GM23338 (cell line): ENCODE measurements at regions not wholly inside any gene's neighbourhood (a gene's known extent, or its start where the extent isn't known, plus 50 kb on each side); places are given as distances from the start of the nearest gene placed in this dataset.

Source experiments
- ATAC-seq: fragments of 200-7000 bp; cut with Tn5 transposase; 3 replicates; pipeline ENCODE4 v1.9.1; 2020
- DNase-seq: peaks from one replicate; pipeline ENCODE4 v3.0.0-alpha.2; 2015; ENCODE audit warnings: low spot score
- H2AFZ ChIP-seq: fragments of 200-600 bp; sonication (generic); 2 replicates; pipeline ENCODE4 v1.8.0; 2016; ENCODE audit warnings: antibody characterized with exemption, mild to moderate bottlenecking, moderate library complexity
- H3F3A ChIP-seq: fragments of 200-600 bp; sonication (generic); replicated peaks from 2 replicates; pipeline ENCODE4 v1.8.0; 2017; ENCODE audit warnings: antibody characterized with exemption, mixed run types, low read depth
- H3K27ac ChIP-seq: fragments of 200-600 bp; sonication (generic); 2 replicates; pipeline ENCODE4 v1.6.1; 2016; ENCODE audit warnings: low read depth
- H3K27me3 ChIP-seq: fragments of 200-600 bp; sonication (generic); 2 replicates; pipeline ENCODE4 v1.8.0; 2016; ENCODE audit warnings: mild to moderate bottlenecking, mixed run types, moderate library complexity; ENCODE audit not compliant: insufficient read depth
- H3K36me3 ChIP-seq: fragments of 200-600 bp; sonication (generic); 2 replicates; pipeline ENCODE4 v1.8.0; 2016; ENCODE audit warnings: mild to moderate bottlenecking; ENCODE audit not compliant: insufficient read depth
- H3K4me1 ChIP-seq: fragments of 200-600 bp; sonication (generic); 2 replicates; pipeline ENCODE4 v1.8.0; 2016; ENCODE audit warnings: mild to moderate bottlenecking, moderate library complexity; ENCODE audit not compliant: insufficient read depth
- H3K4me2 ChIP-seq: fragments of 200-600 bp; sonication (generic); 2 replicates; pipeline ENCODE4 v1.7.1; 2017; ENCODE audit warnings: mixed run types
- H3K4me3 ChIP-seq: fragments of 200-600 bp; sonication (generic); 2 replicates; pipeline ENCODE4 v1.6.1; 2016; ENCODE audit warnings: mixed run types
- H3K79me2 ChIP-seq: fragments of 200-600 bp; sonication (generic); replicated peaks from 2 replicates; pipeline ENCODE4 v1.8.0; 2017; ENCODE audit warnings: mild to moderate bottlenecking; ENCODE audit not compliant: insufficient read depth
- H3K9me2 ChIP-seq: fragments of 200-600 bp; sonication (generic); 2 replicates; pipeline ENCODE4 v1.8.0; 2017; ENCODE audit not compliant: insufficient read depth
- H4K20me1 ChIP-seq: fragments of 200-600 bp; sonication (generic); replicated peaks from 2 replicates; pipeline ENCODE4 v1.8.0; 2017; ENCODE audit warnings: mild to moderate bottlenecking; ENCODE audit not compliant: insufficient read depth
- H3K27ac Mint-ChIP-seq: 2 replicates; pipeline ENCODE4 v1.8.0; 2020; ENCODE audit warnings: inconsistent platforms, mild to moderate bottlenecking, moderate library complexity, mixed read lengths
- H3K27me3 Mint-ChIP-seq: 3 replicates; pipeline ENCODE4 v1.8.0; 2022; ENCODE audit warnings: low read depth, mild to moderate bottlenecking, moderate library complexity, mixed read lengths, inconsistent platforms; ENCODE audit not compliant: insufficient read depth, poor library complexity
- H3K36me3 Mint-ChIP-seq: 3 replicates; pipeline ENCODE4 v1.8.0; 2021; ENCODE audit warnings: low read depth, mild to moderate bottlenecking, inconsistent platforms, moderate library complexity, mixed read lengths
- H3K4me1 Mint-ChIP-seq: 3 replicates; pipeline ENCODE4 v1.8.0; 2020; ENCODE audit warnings: mild to moderate bottlenecking, inconsistent platforms, mixed read lengths
- H3K4me3 Mint-ChIP-seq: 3 replicates; pipeline ENCODE4 v1.8.0; 2021; ENCODE audit warnings: moderate library complexity, mild to moderate bottlenecking, inconsistent platforms, mixed read lengths
- H3K9me3 Mint-ChIP-seq: 3 replicates; pipeline ENCODE4 v1.8.0; 2020; ENCODE audit warnings: moderate library complexity, mild to moderate bottlenecking, inconsistent platforms, mixed read lengths
- CREB1 ChIP-seq: fragments of 250-450 bp; sonication (Bioruptor Pico); IDR thresholded peaks from 2 replicates; pipeline ENCODE4 v1.5.0; 2020; ENCODE audit warnings: low read depth, mild to moderate bottlenecking, moderate library complexity
- EZH2 ChIP-seq: fragments of 200-600 bp; sonication (generic); IDR thresholded peaks from one replicate; pipeline ENCODE4 v1.8.0; 2017; ENCODE audit warnings: antibody characterized with exemption, mild to moderate bottlenecking, low read depth; ENCODE audit not compliant: unreplicated experiment
- EZH2phosphoT487 ChIP-seq: fragments of 200-600 bp; sonication (generic); IDR thresholded peaks from one replicate; pipeline ENCODE4 v1.8.1; 2018; ENCODE audit warnings: antibody characterized with exemption; ENCODE audit not compliant: unreplicated experiment
- JUNB ChIP-seq: IDR thresholded peaks from one replicate; pipeline ENCODE4 v1.6.1; 2016; ENCODE audit warnings: antibody characterized with exemption; ENCODE audit not compliant: unreplicated experiment
- NANOG ChIP-seq: IDR thresholded peaks from 2 replicates; pipeline ENCODE4 v1.6.1; 2016; ENCODE audit warnings: antibody characterized with exemption, borderline replicate concordance
- POLR2AphosphoS5 ChIP-seq: IDR thresholded peaks from 2 replicates; pipeline ENCODE4 v1.6.1; 2016; ENCODE audit warnings: antibody characterized with exemption, low read depth
- REST ChIP-seq: IDR thresholded peaks from one replicate; pipeline ENCODE4 v1.6.1; 2018; ENCODE audit warnings: antibody characterized with exemption; ENCODE audit not compliant: unreplicated experiment
- ZNF331 ChIP-seq: fragments of 250-450 bp; sonication (Bioruptor Pico); IDR thresholded peaks from 2 replicates; pipeline ENCODE4 v1.5.0; 2020; ENCODE audit warnings: low read depth, mild to moderate bottlenecking, moderate library complexity
- TF ChIP-seq, protein P1 (sequence below), 2 experiments: fragments of 200-600 bp in 1 of 2; sonication (generic) in 1 of 2; conservative IDR thresholded peaks; 2 replicates each; pipeline versions ENCODE4 v1.5.1 to v1.6.1; 2016 to 2017; ENCODE audit warnings: antibody characterized with exemption in 2 of 2, low read depth in 2 of 2, mild to moderate bottlenecking in 2 of 2, moderate library complexity in 1 of 2

DNA sequence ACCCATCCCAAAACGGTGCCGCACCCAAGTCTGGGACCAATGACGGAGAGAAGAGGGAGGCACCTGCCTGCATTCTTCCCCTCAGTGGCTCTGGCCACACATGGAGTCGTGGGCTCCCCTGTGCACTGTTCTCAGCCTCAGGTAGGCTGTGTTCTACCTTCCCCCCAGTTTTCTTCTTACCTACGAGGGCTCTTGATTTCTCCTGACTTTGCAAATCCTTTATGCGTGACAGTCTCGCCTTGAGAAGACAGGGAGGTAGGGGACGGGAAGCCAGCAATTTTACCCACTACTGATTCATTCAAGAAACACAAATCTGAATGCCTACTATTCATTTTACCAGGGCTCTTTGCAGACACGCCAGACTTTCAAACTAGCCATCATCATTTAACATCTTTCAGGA, 261.3 kb upstream of the NSMCE3 start:
- DNase-seq (no peak), ATAC-seq (no peak)
- no peaks in the 10 kb centered on the region for H4K20me1 ChIP-seq
- no peaks in the 10 kb centered on the region for H3K9me2 ChIP-seq
- H3K79me2 ChIP-seq, result no peaks in the 10 kb centered on the region; the same call in 1 of the 2 replicates
- H3K27ac ChIP-seq, result no peak overlapping the region
- no peaks in the 10 kb centered on the region for H3K36me3 ChIP-seq
- H2AFZ ChIP-seq, result no peak overlapping the region
- H3K9me3 Mint-ChIP-seq, result no peaks in the 10 kb centered on the region; the same call in 2 of the 3 replicates
- H3K4me1 Mint-ChIP-seq, result peaks cover 37% of the 10 kb centered on the region
- no peak overlapping the region for H3K4me3 Mint-ChIP-seq
- H3K36me3 Mint-ChIP-seq, result peaks cover 4% of the 10 kb centered on the region; the same call in 1 of the 3 replicates
- no peaks in the 10 kb centered on the region for H3F3A ChIP-seq
- H3K27me3 Mint-ChIP-seq, result peaks cover 6% of the 10 kb centered on the region
- H3K27ac Mint-ChIP-seq, result peak overlapping the region; percentile 72; the same call in 1 of the 2 replicates
- TF ChIP-seq ZNF331 (CRISPR knock-in tag) (no peak), EZH2 (no peak)
- TF ChIP-seq, protein P1, sequence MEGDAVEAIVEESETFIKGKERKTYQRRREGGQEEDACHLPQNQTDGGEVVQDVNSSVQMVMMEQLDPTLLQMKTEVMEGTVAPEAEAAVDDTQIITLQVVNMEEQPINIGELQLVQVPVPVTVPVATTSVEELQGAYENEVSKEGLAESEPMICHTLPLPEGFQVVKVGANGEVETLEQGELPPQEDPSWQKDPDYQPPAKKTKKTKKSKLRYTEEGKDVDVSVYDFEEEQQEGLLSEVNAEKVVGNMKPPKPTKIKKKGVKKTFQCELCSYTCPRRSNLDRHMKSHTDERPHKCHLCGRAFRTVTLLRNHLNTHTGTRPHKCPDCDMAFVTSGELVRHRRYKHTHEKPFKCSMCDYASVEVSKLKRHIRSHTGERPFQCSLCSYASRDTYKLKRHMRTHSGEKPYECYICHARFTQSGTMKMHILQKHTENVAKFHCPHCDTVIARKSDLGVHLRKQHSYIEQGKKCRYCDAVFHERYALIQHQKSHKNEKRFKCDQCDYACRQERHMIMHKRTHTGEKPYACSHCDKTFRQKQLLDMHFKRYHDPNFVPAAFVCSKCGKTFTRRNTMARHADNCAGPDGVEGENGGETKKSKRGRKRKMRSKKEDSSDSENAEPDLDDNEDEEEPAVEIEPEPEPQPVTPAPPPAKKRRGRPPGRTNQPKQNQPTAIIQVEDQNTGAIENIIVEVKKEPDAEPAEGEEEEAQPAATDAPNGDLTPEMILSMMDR (conservative IDR thresholded peaks at IDR 0.05; ENCODE audit: low read depth in 2 of 2), result no peak
- no peak overlapping the region for H3K4me3 ChIP-seq
- H3K27me3 ChIP-seq, result no peaks in the 10 kb centered on the region
- H3K4me2 ChIP-seq, result no peak overlapping the region
- H3K4me1 ChIP-seq, result peaks cover 27% of the 10 kb centered on the region

- H3F3A ChIP-seq, result no peaks in the 10 kb centered on the region
- H2AFZ ChIP-seq, result no peak overlapping the region
- 0 out of 2 replicates have a peak, but pooled peaks cover 2% of the 10 kb centered on the region for H4K20me1 ChIP-seq
- H3K27me3 ChIP-seq, result no peaks in the 10 kb centered on the region
- H3K4me3 ChIP-seq, result no peak overlapping the region
- H3K4me1 Mint-ChIP-seq, result peaks cover 31% of the 10 kb centered on the region
- peaks cover 4% of the 10 kb centered on the region; the same call in 1 of the 3 replicates for H3K36me3 Mint-ChIP-seq
- H3K27me3 Mint-ChIP-seq, result peaks cover 3% of the 10 kb centered on the region
- no peak overlapping the region for H3K4me2 ChIP-seq
- H3K4me3 Mint-ChIP-seq, result no peak overlapping the region
- no peaks in the 10 kb centered on the region; the same call in 2 of the 3 replicates for H3K9me3 Mint-ChIP-seq
- DNase-seq (no peak), ATAC-seq (no peak)
- H3K9me2 ChIP-seq, result no peaks in the 10 kb centered on the region
- no peaks in the 10 kb centered on the region for H3K36me3 ChIP-seq
- no peaks in the 10 kb centered on the region; the same call in none of the 2 replicates for H3K79me2 ChIP-seq
- H3K4me1 ChIP-seq, result peaks cover 22% of the 10 kb centered on the region
- H3K27ac Mint-ChIP-seq, result no peak overlapping the region
- no peak overlapping the region for H3K27ac ChIP-seq
- TF ChIP-seq EZH2phosphoT487, result no peak
- no peak for TF ChIP-seq JUNB
- no peak for TF ChIP-seq POLR2AphosphoS5
Observed at GRCh38 chr15:29529043-29529442, 259.4 kb upstream of the NSMCE3 start.

DNA sequence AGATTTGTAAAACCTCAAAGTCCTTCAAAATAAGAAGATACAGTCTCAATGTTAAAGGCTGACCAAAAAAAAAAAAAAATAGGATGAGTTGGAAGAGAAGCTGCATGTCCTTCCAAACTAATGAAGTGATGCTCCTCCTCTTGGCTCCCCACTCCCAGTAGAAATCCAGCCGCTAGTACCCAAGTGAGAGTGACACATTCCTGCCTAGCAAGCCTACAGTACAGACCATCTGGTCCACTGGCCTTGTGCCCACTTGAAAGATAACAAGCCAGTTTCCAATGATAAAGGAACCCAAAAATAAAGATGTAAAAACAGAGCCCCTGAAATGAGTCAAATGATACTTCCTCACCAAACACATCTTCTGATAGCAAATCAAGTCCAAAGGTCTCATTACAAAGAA, 258.7 kb upstream of the NSMCE3 start:
- H4K20me1 ChIP-seq, result 0 out of 2 replicates have a peak, but pooled peaks cover 2% of the 10 kb centered on the region
- no peaks in the 10 kb centered on the region; the same call in none of the 2 replicates for H3K79me2 ChIP-seq
- no peak overlapping the region for H3K27ac Mint-ChIP-seq
- H3K36me3 Mint-ChIP-seq, result peaks cover 4% of the 10 kb centered on the region; the same call in 1 of the 3 replicates
- H3K9me2 ChIP-seq, result no peaks in the 10 kb centered on the region
- H3K36me3 ChIP-seq, result no peaks in the 10 kb centered on the region
- no peak for DNase-seq
- H3K4me3 ChIP-seq, result no peak overlapping the region
- peaks cover 14% of the 10 kb centered on the region for H3K4me1 ChIP-seq
- H3K4me1 Mint-ChIP-seq, result peaks cover 23% of the 10 kb centered on the region
- no peak overlapping the region for H2AFZ ChIP-seq
- ATAC-seq, result no peak
- no peak overlapping the region for H3K27ac ChIP-seq
- no peaks in the 10 kb centered on the region; the same call in 2 of the 3 replicates for H3K9me3 Mint-ChIP-seq
- H3K4me3 Mint-ChIP-seq, result no peak overlapping the region
- no peak overlapping the region for H3K4me2 ChIP-seq
- H3K27me3 ChIP-seq, result no peaks in the 10 kb centered on the region
- peaks cover 3% of the 10 kb centered on the region for H3K27me3 Mint-ChIP-seq
- no peaks in the 10 kb centered on the region for H3F3A ChIP-seq
- TF ChIP-seq EZH2 (no peak), NANOG (no peak), JUNB (no peak), POLR2AphosphoS5 (no peak), REST (no peak), CREB1 (CRISPR knock-in tag) (no peak), ZNF331 (CRISPR knock-in tag) (no peak)
